A673 (cell line): ENCODE measurements at regions not wholly inside any gene's neighbourhood (a gene's known extent, or its start where the extent isn't known, plus 50 kb on each side); places are given as distances from the start of the nearest gene placed in this dataset.

Experiments
- BruUV-seq: library from RNA; stranded (reverse); fragments of 400-500 nt; replicated peaks from 2 replicates; lab custom pipeline; 2021; lab: Mats Ljungman, UMichigan
- CTCF ChIA-PET: fragments of 300-600 bp; sonication (Branson Sonifier 250); formaldehyde crosslinking; loops from one replicate; lab custom pipeline; 2022; ENCODE audit warnings: antibody characterized with exemption; lab: Charles Lee
- POLR2A ChIA-PET: fragments of 300-600 bp; sonication (Branson Sonifier 250); formaldehyde crosslinking; loops from one replicate; lab custom pipeline; 2022; ENCODE audit warnings: antibody characterized with exemption; ENCODE audit not compliant: low non-redundant PET; lab: Charles Lee
- DNase-seq: peaks from one replicate; pipeline ENCODE4 v3.0.0-alpha.2; 2015; ENCODE audit warnings: low spot score
- H3K27ac ChIP-seq: fragments of 200-600 bp; sonication (generic); 2 replicates; pipeline ENCODE4 v1.5.1; 2016; ENCODE audit warnings: mixed run types, low read depth, mild to moderate bottlenecking, mixed read lengths, antibody characterized with exemption, low read length; ENCODE audit not compliant: poor library complexity, severe bottlenecking
- H3K27me3 ChIP-seq: fragments of 200-600 bp; sonication (generic); replicated peaks from 2 replicates; pipeline ENCODE4 v1.6.1; 2017; ENCODE audit warnings: mixed run types, low read depth, mild to moderate bottlenecking, mixed read lengths, antibody characterized with exemption, low read length; ENCODE audit not compliant: insufficient read depth, poor library complexity
- H3K36me3 ChIP-seq: fragments of 200-600 bp; sonication (generic); 2 replicates; pipeline ENCODE4 v1.6.1; 2016; ENCODE audit warnings: mixed run types, mild to moderate bottlenecking, mixed read lengths, antibody characterized with exemption, low read length; ENCODE audit not compliant: insufficient read depth, poor library complexity, severe bottlenecking
- H3K4me1 ChIP-seq: fragments of 200-600 bp; sonication (generic); 2 replicates; pipeline ENCODE4 v1.6.1; 2017; ENCODE audit warnings: mixed run types, mild to moderate bottlenecking, mixed read lengths, antibody characterized with exemption, low read length; ENCODE audit not compliant: insufficient read depth, poor library complexity, severe bottlenecking
- H3K4me3 ChIP-seq: fragments of 200-600 bp; sonication (generic); 2 replicates; pipeline ENCODE4 v1.5.1; 2016; ENCODE audit warnings: low read depth, mixed run types, mild to moderate bottlenecking, mixed read lengths, low read length; ENCODE audit not compliant: poor library complexity, severe bottlenecking
- H3K9me3 ChIP-seq: fragments of 200-600 bp; sonication (generic); 2 replicates; pipeline ENCODE4 v1.6.1; 2016; ENCODE audit warnings: mixed run types, low read depth, mild to moderate bottlenecking, mixed read lengths, antibody characterized with exemption, low read length; ENCODE audit not compliant: poor library complexity, severe bottlenecking
- CTCF ChIP-seq: fragments of 300-800, 200-600 bp; sonication (generic); conservative IDR thresholded peaks from 2 replicates; pipeline ENCODE4 v1.5.1; 2017; ENCODE audit warnings: low read depth, mild to moderate bottlenecking, antibody characterized with exemption, low read length, moderate library complexity, mixed read lengths
- EZH2 ChIP-seq: fragments of 200-600 bp; sonication (generic); IDR thresholded peaks from 2 replicates; pipeline ENCODE4 v1.6.1; 2017; ENCODE audit warnings: borderline replicate concordance, low read depth, mild to moderate bottlenecking, mixed read lengths, antibody characterized with exemption, low read length; ENCODE audit not compliant: poor library complexity, severe bottlenecking
- intact Hi-C: fragments of 100-400 bp; cut with micrococcal nuclease; formaldehyde crosslinking; loops from one replicate; pipeline ENCODE4 v1.10.0; 2022; ENCODE audit not compliant: unreplicated experiment

DNA sequence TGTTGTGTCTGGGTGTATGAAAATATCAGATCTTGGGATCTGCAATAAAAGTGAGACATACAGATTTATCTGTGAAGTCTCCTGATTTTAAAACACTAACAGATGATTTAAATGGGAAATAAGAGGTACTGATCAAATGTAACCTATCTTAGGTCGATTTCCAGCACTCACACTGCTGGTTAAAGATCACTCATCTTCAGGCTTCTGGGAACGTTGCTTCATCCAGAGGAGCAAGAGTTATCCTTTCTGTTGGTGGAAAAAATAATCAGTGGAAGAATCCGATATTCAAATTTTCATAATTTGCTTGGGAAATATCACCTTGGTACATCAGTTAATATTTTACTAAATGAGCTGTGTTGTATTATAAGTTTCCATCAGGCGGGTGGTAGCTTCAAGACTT, 876.8 kb upstream of the WWC1 start:
- BruUV-seq: no TSS peak
- TF ChIP-seq EZH2: no peak
- no peak for TF ChIP-seq CTCF

GRCh38 chr5:167415779-167416746, 875.4 kb upstream of the WWC1 start:
- intact Hi-C loops: no loop called here
- CTCF ChIA-PET: no interaction called here
- H3K4me3 ChIP-seq: no peak overlapping the region
- no peaks in the 10 kb centered on the region for H3K4me1 ChIP-seq
- no peak for TF ChIP-seq CTCF
- no peak for TF ChIP-seq EZH2
- no peak overlapping the region for H3K27ac ChIP-seq
- no TSS peak for BruUV-seq
- no peak for DNase-seq
- POLR2A ChIA-PET: no interaction called here
- H3K27me3 ChIP-seq: no peaks in the 10 kb centered on the region
- H3K9me3 ChIP-seq: no peaks in the 10 kb centered on the region
- no peaks in the 10 kb centered on the region for H3K36me3 ChIP-seq

More for the DNA sequence above, 876.8 kb upstream of the WWC1 start:
- Histone ChIP-seq H3K4me1 (no peaks in the 10 kb centered on the region), H3K27ac (no peak overlapping the region), H3K9me3 (no peaks in the 10 kb centered on the region), H3K36me3 (no peaks in the 10 kb centered on the region), H3K4me3 (no peak overlapping the region), H3K27me3 (no peaks in the 10 kb centered on the region)
- CTCF ChIA-PET: no interaction called here
- POLR2A ChIA-PET: no interaction called here
- intact Hi-C loops: no loop called here
- DNase-seq: no peak

- ChIA-PET POLR2A (no interaction called here), CTCF (no interaction called here)
- no peak overlapping the region for H3K4me3 ChIP-seq
- no peaks in the 10 kb centered on the region for H3K36me3 ChIP-seq
- DNase-seq: no peak
- no peaks in the 10 kb centered on the region for H3K4me1 ChIP-seq
- H3K27ac ChIP-seq: no peak overlapping the region
- intact Hi-C loops: no loop called here
- no TSS peak for BruUV-seq
- no peak for TF ChIP-seq CTCF
- TF ChIP-seq EZH2: no peak
- no peaks in the 10 kb centered on the region for H3K9me3 ChIP-seq
- H3K27me3 ChIP-seq: no peaks in the 10 kb centered on the region
These were observed 873.8 kb upstream of the WWC1 start for GRCh38 chr5:167417662-167418061.
